ENCODE measurements at regions not wholly inside any gene's neighbourhood (a gene's known extent, or its start where the extent isn't known, plus 50 kb on each side); places are given as distances from the start of the nearest gene placed in this dataset.

GRCh38 chr2:145626301-145626700 lies 1106.4 kb upstream of the ZEB2 start:
- DNase-seq = no peak

GRCh38 chr2:145625111-145625510 lies 1105.2 kb upstream of the ZEB2 start:
- no peak for DNase-seq

GRCh38 chr2:145623136-145623535 lies 1103.2 kb upstream of the ZEB2 start:
- DNase-seq = no peak

- no peak for DNase-seq
Measured at GRCh38 chr2:145622285-145622684, 1102.4 kb upstream of the ZEB2 start.

- DNase-seq = no peak
Measured at GRCh38 chr2:145617906-145618305, 1098.0 kb upstream of the ZEB2 start.

- DNase-seq = no peak
Measured at GRCh38 chr2:145617420-145617819, 1097.5 kb upstream of the ZEB2 start.

- no peak for DNase-seq
Measured at GRCh38 chr2:145615626-145616025, 1095.7 kb upstream of the ZEB2 start.

GRCh38 chr2:145609951-145610350 lies 1090.0 kb upstream of the ZEB2 start:
- no peak for DNase-seq

GRCh38 chr2:145601361-145601925 lies 1081.5 kb upstream of the ZEB2 start:
- DNase-seq = no peak

- DNase-seq = no peak
Measured at GRCh38 chr2:145600811-145601210, 1080.9 kb upstream of the ZEB2 start.

- DNase-seq = no peak
Measured at GRCh38 chr2:145599756-145600155, 1079.8 kb upstream of the ZEB2 start.

GRCh38 chr2:145598434-145598833 lies 1078.5 kb upstream of the ZEB2 start:
- DNase-seq = no peak

GRCh38 chr2:145597809-145598208 lies 1077.9 kb upstream of the ZEB2 start:
- no peak for DNase-seq

GRCh38 chr2:145597006-145597405 lies 1077.1 kb upstream of the ZEB2 start:
- DNase-seq = no peak

GRCh38 chr2:145596416-145596815 lies 1076.5 kb upstream of the ZEB2 start:
- no peak for DNase-seq

- DNase-seq = no peak
Measured at GRCh38 chr2:145595296-145595695, 1075.4 kb upstream of the ZEB2 start.

- DNase-seq = no peak
Measured at GRCh38 chr2:145593991-145594614, 1074.2 kb upstream of the ZEB2 start.

GRCh38 chr2:145593280-145593679 lies 1073.4 kb upstream of the ZEB2 start:
- no peak for DNase-seq

- no peak for DNase-seq
Measured at GRCh38 chr2:145592361-145592760, 1072.4 kb upstream of the ZEB2 start.

- no peak for DNase-seq
Measured at GRCh38 chr2:145591109-145591809, 1071.3 kb upstream of the ZEB2 start.

GRCh38 chr2:145587922-145588321 lies 1068.0 kb upstream of the ZEB2 start:
- no peak for DNase-seq

GRCh38 chr2:145584353-145584752 lies 1064.4 kb upstream of the ZEB2 start:
- no peak for DNase-seq

- no peak for DNase-seq
Measured at GRCh38 chr2:145573608-145574007, 1053.7 kb upstream of the ZEB2 start.

GRCh38 chr2:145572238-145572637 lies 1052.3 kb upstream of the ZEB2 start:
- DNase-seq = no peak

- no peak for DNase-seq
Measured at GRCh38 chr2:145569108-145569507, 1049.2 kb upstream of the ZEB2 start.
